SHP77 treated with DMSO at 0.1 percent for 48 hours (cell line): ENCODE measurements at regions not wholly inside any gene's neighbourhood (a gene's known extent, or its start where the extent isn't known, plus 50 kb on each side); places are given as distances from the start of the nearest gene placed in this dataset.
"Not testable (repeated sequence)": the region's sequence is repeated elsewhere in the genome, so short reads cannot be mapped to it uniquely, and the experiment has no call there.

ENCODE experiments used
- DNase-seq: peaks from one replicate; lab custom pipeline; 2025; lab: John Stamatoyannopoulos, UW

DNA sequence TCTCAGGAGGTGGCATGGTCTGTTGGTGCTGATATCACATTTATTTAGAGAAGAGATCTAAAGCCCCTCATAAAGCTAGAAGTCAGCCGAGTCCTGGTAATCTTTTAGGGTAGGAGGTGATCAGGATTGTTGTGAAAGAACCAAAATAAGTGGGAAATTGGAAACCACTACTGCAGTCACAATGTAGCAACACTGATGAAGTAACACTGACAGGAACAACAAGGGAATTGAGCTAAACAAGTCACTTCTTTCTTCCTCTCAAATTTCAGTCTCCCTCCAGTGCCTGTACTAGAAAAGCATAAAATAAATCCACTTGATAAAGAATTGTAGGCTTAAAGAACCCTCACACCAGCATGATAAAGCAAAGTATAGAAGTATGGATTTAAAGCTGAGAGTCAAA lies 1509.0 kb downstream of the GRIK2 start:
- DNase-seq = no peak

DNA sequence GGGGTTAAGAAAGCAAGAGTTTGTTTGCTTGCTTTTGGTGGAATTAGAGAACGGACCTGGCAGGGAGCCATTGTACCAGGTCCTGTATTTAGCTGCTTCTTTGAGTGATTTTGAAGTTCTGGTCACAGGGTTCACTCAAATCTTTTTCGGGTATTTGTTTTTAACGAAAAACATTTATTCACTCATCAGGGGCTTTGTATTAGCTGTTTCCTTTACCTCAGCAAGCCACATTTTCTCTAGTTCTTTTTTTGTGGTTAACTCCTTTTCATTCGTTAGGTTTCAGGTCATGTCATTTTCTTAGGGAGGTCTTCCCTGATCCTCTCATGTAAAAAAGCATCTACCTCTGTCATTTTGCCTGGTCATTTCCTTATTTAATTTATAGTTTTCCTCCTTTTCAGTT lies 1502.2 kb downstream of the GRIK2 start:
- DNase-seq = no peak

- DNase-seq = no peak
Observed at GRCh38 chr6:102885165-102885564, 1491.7 kb downstream of the GRIK2 start.

DNA sequence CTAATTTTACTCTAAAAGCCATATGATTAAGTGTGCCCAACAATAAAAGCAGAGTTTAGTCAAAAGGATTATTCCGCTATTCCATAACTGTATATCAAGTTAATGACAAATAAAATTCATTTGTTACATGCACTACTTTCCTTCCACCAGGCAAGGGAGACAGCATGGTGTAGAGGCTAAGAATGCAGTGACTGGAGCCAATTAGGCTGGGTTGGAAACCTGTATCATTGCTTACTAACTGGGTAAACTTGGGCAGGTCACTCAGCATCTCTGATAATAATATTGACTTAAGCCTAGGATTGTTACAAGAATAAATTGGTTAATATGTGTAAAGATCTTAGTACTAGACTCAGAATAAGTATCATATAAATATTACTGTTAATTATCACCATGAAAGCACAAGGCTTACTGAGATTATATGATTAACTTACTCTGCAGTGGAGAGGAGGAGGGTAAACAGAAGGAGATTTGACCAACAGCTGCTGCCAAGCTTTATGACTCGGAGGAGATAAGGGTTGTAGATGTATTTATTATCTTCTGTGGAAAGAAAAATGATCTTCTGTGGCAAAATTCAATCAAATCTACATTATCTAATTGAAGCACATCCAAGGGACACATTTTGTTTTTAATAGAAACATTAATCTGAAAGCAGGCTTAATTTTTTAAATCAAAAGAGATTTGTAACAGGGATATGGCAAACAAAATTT lies 1459.9 kb downstream of the GRIK2 start:
- DNase-seq = peak; percentile 25

GRCh38 chr6:102848796-102849195 lies 1455.3 kb downstream of the GRIK2 start:
- no peak for DNase-seq

- no peak for DNase-seq
Observed at GRCh38 chr6:102848210-102848609, 1454.7 kb downstream of the GRIK2 start.

- no peak for DNase-seq
Observed at GRCh38 chr6:102841060-102841459, 1447.6 kb downstream of the GRIK2 start.

GRCh38 chr6:102832021-102832420 lies 1438.5 kb downstream of the GRIK2 start:
- no peak for DNase-seq

DNA sequence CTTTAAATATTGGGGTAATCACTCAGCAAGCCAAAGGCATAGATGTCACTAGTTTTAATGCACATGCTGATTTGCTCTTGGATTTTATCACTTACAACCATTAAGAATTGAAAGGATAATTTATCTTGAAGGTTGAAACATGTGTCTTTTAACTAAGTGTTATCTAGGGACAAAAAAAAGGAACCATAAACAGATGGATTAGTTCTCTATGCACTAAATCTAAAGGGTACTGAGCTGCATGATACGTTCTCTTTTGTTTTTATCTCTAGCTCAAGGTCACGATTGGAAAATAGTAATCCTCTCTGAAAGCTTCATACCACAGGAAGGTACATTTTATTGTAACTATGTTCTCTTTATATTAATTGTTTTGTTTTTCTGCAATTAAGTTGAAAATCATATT lies 1426.6 kb downstream of the GRIK2 start:
- no peak for DNase-seq

GRCh38 chr6:102815207-102815606 lies 1421.7 kb downstream of the GRIK2 start:
- no peak for DNase-seq

DNA sequence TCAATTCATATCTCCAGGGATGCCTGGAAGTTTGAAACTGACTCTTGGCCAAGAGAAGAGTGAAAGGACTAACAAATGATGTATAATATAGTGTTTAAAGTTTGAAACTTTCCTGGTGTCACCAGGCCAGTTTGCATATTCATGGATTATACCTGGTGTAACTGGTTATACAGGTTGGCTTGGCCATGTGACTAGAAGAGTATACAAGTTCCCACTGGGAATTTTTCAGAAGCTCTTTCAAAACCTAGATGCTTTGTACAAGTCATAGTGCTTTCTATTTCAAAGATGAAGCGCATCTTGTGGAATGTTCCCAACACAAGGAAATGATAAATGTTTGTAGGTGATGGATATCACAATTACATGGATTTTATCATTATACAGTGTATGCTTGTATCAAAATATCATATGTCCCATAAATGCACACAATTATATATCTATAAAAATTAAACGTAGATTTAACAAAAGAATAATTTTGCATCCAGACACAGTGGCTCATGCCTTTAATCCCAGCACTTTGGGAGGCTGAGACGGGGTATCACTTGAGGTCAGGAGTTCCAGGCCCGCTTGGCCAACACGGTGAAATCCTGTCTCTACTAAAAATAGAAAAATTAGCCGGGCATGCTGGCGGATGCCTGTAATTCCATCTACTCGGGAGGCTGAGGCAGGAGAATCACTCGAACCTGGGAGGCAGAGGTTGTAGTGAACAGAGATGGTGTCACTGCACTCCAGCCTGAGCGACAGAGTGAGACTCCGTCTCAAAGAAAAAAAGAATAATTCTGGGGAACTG lies 1420.2 kb downstream of the GRIK2 start:
- DNase-seq = no peak

DNA sequence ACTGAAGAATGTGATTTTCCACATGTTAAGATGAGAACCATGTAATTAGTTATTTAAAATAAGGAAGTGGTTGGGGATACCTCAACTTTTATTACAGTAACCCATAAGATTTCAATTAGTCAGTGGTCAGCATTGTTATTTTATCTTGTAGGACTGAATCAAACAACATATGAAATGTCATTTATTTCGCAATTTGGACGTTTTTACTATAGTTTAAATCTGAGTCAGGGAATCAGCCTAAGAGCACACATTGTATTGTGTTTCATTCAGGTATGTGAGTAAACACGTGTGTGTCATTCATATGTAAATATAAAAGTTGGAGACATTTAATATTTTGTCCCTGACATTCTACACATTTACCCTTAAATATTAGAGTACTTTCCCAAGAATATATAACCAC lies 1418.7 kb downstream of the GRIK2 start:
- DNase-seq = no peak

DNA sequence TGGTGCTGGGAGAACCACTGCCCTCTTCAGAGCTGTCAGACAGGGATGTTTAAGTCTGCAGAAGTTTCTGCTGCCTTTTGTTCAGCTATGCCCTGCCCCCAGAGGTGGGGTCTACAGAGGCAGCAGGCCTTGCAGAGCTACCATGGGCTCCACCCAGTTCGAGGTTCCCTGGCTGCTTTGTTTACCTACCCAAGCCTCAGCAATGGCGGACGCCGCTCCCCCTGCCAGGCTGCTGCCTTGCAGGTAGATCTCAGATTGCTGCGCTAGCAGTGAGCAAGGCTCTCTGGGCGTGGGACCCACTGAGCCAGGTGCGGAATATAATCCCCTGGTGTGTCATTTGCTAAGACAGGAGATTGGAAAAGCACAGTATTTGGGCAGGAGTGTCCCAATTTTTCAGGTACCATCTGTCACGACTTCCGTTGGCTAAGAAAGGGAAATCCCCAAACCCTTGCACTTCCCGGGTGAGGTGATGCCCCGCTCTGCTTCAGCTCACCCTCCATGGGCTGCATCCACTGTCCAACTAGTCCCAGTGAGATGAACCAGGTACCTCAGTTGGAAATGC lies 1415.5 kb downstream of the GRIK2 start:
- DNase-seq = not testable (repeated sequence)

- DNase-seq = no peak
Observed at GRCh38 chr6:102799051-102799450, 1405.5 kb downstream of the GRIK2 start.

DNA sequence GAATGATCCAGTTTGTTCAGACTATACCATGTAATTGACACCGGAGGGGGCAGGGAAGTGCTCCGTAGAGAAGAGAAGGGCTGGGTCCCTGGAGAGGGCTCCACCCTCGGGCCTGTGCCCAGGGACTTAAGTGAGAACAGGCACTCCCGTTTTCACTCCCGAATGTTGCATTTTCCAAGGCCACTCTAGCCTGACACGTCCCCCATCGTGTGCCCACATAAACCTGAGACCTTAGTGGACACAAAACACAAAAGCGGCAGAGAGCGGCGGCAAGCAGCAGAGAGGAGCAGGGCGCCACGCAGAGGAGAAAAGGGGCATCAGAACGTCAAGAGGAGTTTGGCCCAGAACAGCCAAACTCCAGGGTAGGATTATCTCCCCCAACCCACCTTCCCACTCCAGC lies 1405.1 kb downstream of the GRIK2 start:
- DNase-seq = no peak

DNA sequence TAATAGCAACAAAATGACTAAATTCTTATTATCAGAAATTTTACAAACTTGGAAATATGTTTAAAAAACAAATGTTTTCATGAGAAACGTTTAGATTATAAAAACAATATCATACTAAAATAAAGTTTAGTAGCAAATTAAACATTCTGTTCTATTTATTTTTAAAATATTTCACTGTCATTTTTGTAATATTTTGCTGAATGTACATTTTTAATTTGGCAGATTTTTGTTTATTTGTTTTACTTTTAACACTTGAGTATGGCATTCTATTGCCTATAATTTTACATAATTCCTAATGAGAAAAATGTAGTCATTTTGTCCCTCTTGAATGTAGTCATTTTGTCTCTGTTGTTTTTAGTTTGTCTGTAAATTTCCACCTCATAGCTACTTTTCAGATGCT lies 1400.2 kb downstream of the GRIK2 start:
- no peak for DNase-seq

DNA sequence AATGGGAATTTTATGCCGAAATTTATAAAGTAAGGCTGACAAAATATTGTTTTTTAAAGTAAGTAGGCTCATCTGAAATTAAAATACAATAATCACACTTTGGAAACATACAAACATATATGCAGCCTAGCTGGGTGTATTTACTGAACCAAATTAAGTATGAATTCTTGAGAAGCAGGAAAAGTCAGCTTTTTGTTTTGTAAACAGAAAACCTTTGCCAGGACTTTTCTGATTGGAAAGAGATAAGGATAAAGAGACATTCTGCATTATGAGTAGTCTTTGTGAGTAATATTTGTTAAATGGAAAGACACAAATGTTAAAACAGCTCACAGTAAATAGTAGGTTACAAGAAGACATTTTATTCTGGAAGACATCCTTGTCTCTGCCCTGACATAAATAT lies 1380.8 kb downstream of the GRIK2 start:
- no peak for DNase-seq

- no peak for DNase-seq
Observed at GRCh38 chr6:102773636-102774035, 1380.1 kb downstream of the GRIK2 start.

- DNase-seq = no peak
Observed at GRCh38 chr6:102766963-102767362, 1373.5 kb downstream of the GRIK2 start.

DNA sequence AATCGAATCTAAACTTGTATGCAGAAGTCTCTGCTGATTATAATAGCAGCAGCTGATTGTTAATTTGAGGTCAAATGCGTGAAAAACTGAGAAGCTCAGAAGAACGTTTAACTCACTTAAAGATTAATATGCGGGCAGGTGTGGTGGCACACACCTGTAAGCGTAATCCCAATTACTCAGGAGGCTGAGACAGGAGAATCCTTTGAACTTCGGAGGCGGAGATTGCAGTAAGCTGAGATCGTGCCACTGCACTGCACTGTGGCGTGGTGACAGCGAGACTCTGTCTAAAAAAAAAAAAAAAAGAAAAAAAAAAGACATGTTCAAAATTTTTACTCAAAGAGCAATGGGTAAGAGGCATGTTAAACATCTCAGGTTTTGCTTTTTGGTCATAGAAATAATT lies 1370.8 kb downstream of the GRIK2 start:
- DNase-seq = no peak

- DNase-seq = no peak
Observed at GRCh38 chr6:102763891-102764290, 1370.4 kb downstream of the GRIK2 start.

DNA sequence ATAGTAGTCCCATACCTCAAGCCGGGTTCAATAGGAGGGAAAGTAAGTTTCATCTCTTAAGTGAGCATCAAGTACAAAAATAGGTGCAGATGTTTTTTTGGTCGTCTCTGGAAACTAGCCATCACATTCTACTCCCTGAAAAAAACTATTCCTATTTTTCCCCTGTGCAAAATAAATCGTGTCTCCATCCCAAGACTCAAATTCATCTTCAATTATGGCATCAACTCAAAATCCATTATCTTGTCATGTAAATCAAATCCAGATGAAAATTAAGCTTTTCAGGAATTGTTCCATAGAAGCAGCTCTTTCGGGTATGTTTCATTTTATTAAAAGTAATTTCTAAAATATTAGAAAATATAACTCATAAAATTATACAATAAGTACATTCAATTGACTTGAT lies 1368.4 kb downstream of the GRIK2 start:
- no peak for DNase-seq

- no peak for DNase-seq
Observed at GRCh38 chr6:102759415-102759814, 1365.9 kb downstream of the GRIK2 start.
